A549 (cell line): ENCODE measurements at regions not wholly inside any gene's neighbourhood (a gene's known extent, or its start where the extent isn't known, plus 50 kb on each side); places are given as distances from the start of the nearest gene placed in this dataset.

Source experiments
- ATAC-seq, 2 experiments: fragments of 200-7000 bp in 1 of 2; fragments of >200 bp in 1 of 2; cut with Nextera tagmentation in 1 of 2; cut with Tn5 transposase in 1 of 2; 3 replicates each; pipeline versions ENCODE4 v1.8.0 to v1.9.1; 2018 to 2020; ENCODE audit warnings: mild to moderate bottlenecking in 1 of 2, moderate library complexity in 1 of 2
- CTCF ChIA-PET: fragments of 300-600 bp; sonication (Branson Sonifier 250); formaldehyde crosslinking; extraction: SDS; loops from one replicate; lab custom pipeline; 2021; ENCODE audit warnings: antibody characterized with exemption, inconsistent platforms; lab: Yijun Ruan, JAX
- POLR2A ChIA-PET: fragments of 350-600 bp; formaldehyde crosslinking; extraction: SDS; loops from one replicate; lab custom pipeline; 2021; ENCODE audit warnings: antibody characterized with exemption, inconsistent platforms; lab: Yijun Ruan, JAX
- DNase-seq, 2 experiments: peaks; one replicate each; pipeline versions ENCODE4 v3.0.0 to v3.0.0-alpha.2; 2011 to 2016; ENCODE audit warnings: low read depth in 1 of 2, low spot score in 1 of 2
- FAIRE-seq: peaks from 2 replicates; lab custom pipeline; 2011; peaks lifted over from hg19 to GRCh38; lab: Jason Lieb, UNC
- H3K27ac ChIP-seq, 2 experiments: fragments of >200 bp; sonication (Bioruptor Twin); formaldehyde crosslinking; 3 replicates each; pipeline ENCODE4 v1.5.1; 2016 to 2017
- H3K4me1 ChIP-seq: fragments of >200 bp; sonication (Bioruptor Twin); formaldehyde crosslinking; 3 replicates; pipeline ENCODE4 v1.6.1; 2016
- H3K4me2 ChIP-seq: fragments of >200 bp; sonication (Bioruptor Twin); formaldehyde crosslinking; 3 replicates; pipeline ENCODE4 v1.6.1; 2016
- H3K4me3 ChIP-seq: fragments of >200 bp; sonication (Bioruptor Twin); formaldehyde crosslinking; 3 replicates; pipeline ENCODE4 v1.5.1; 2016
- H3K9me3 ChIP-seq: fragments of >200 bp; sonication (Bioruptor Twin); formaldehyde crosslinking; 3 replicates; pipeline ENCODE4 v1.6.1; 2016
- BHLHE40 ChIP-seq: IDR thresholded peaks from 2 replicates; pipeline ENCODE4 v1.6.1; 2012; ENCODE audit warnings: low read depth, low read length, inconsistent platforms
- CBX2 ChIP-seq: fragments of 200-600 bp; sonication (generic); IDR thresholded peaks from 2 replicates; pipeline ENCODE4 v1.6.1; 2016; ENCODE audit warnings: low read depth, mild to moderate bottlenecking, borderline replicate concordance
- CEBPB ChIP-seq, 2 experiments: fragments of >200 bp in 1 of 2; sonication (Bioruptor Twin) in 1 of 2; formaldehyde crosslinking in 1 of 2; IDR thresholded peaks; 2 replicates each; pipeline ENCODE4 v1.6.1; 2012 to 2016
- CHD2 ChIP-seq: fragments of 150-350 bp; IDR thresholded peaks from 2 replicates; pipeline ENCODE4 v1.6.1; 2014; ENCODE audit warnings: low read length; ENCODE audit not compliant: partially characterized antibody
- CHD4 ChIP-seq: fragments of 200-600 bp; sonication (generic); IDR thresholded peaks from 2 replicates; pipeline ENCODE4 v1.6.1; 2016; ENCODE audit warnings: antibody characterized with exemption, mild to moderate bottlenecking, borderline replicate concordance
- EHF ChIP-seq: fragments of 250-450 bp; sonication (Bioruptor Pico); IDR thresholded peaks from 2 replicates; pipeline ENCODE4 v1.5.0; 2020; ENCODE audit warnings: mild to moderate bottlenecking
- FOSB ChIP-seq: fragments of 250-450 bp; sonication (Bioruptor Pico); IDR thresholded peaks from 2 replicates; pipeline ENCODE4 v1.5.0; 2020; ENCODE audit warnings: mild to moderate bottlenecking, moderate library complexity
- FOSL2 ChIP-seq, 2 experiments: fragments of 450-650 bp in 1 of 2; fragments of >200 bp in 1 of 2; sonication (Bioruptor Twin) in 1 of 2; formaldehyde crosslinking; IDR thresholded peaks; 2 replicates each; pipeline versions ENCODE4 v1.5.0 to v1.6.1; 2016 to 2020; ENCODE audit warnings: mild to moderate bottlenecking in 1 of 2, moderate library complexity in 1 of 2
- FOXS1 ChIP-seq: fragments of 250-450 bp; sonication (Bioruptor Pico); IDR thresholded peaks from 2 replicates; pipeline ENCODE4 v1.5.0; 2020; ENCODE audit warnings: mild to moderate bottlenecking, moderate library complexity
- HDAC2 ChIP-seq: fragments of 200-600 bp; sonication (generic); IDR thresholded peaks from 2 replicates; pipeline ENCODE4 v1.6.1; 2016
- HEYL ChIP-seq: fragments of 250-450 bp; sonication (Bioruptor Pico); IDR thresholded peaks from 2 replicates; pipeline ENCODE4 v1.8.0; 2021; ENCODE audit warnings: mild to moderate bottlenecking, moderate library complexity
- HOXA7 ChIP-seq: fragments of 250-450 bp; sonication (Bioruptor Pico); IDR thresholded peaks from 2 replicates; pipeline ENCODE4 v1.5.0; 2020; ENCODE audit warnings: mild to moderate bottlenecking, moderate library complexity
- HOXB13 ChIP-seq: fragments of 250-450 bp; sonication (Bioruptor Pico); IDR thresholded peaks from 2 replicates; pipeline ENCODE4 v1.5.0; 2020; ENCODE audit warnings: low read depth, mild to moderate bottlenecking, moderate library complexity
- HOXB5 ChIP-seq: fragments of 250-450 bp; sonication (Bioruptor Pico); IDR thresholded peaks from 2 replicates; pipeline ENCODE4 v1.5.0; 2020; ENCODE audit warnings: mild to moderate bottlenecking, moderate library complexity
- KDM1A ChIP-seq: fragments of 200-600 bp; sonication (generic); IDR thresholded peaks from 2 replicates; pipeline ENCODE4 v1.6.1; 2016; ENCODE audit warnings: low read depth, mild to moderate bottlenecking
- MAZ ChIP-seq: fragments of 150-350 bp; IDR thresholded peaks from 2 replicates; pipeline ENCODE4 v1.6.1; 2014; ENCODE audit warnings: antibody characterized with exemption, low read depth, low read length, borderline replicate concordance
- MYC ChIP-seq: IDR thresholded peaks from 2 replicates; pipeline ENCODE4 v1.6.1; 2012; ENCODE audit warnings: mild to moderate bottlenecking, inconsistent platforms, low read length, improper control_type of control experiment, borderline replicate concordance
- NFE2L2 ChIP-seq: fragments of 150-350 bp; conservative IDR thresholded peaks from 2 replicates; pipeline ENCODE4 v1.6.1; 2014; ENCODE audit warnings: low read length
- NPAS2 ChIP-seq: fragments of 250-450 bp; sonication (Bioruptor Pico); IDR thresholded peaks from 2 replicates; pipeline ENCODE4 v1.8.0; 2022; ENCODE audit warnings: mild to moderate bottlenecking, moderate library complexity, borderline replicate concordance
- NR3C1 ChIP-seq: fragments of >200 bp; sonication (Bioruptor Twin); formaldehyde crosslinking; IDR thresholded peaks from 3 replicates; pipeline ENCODE4 v1.6.1; 2017
- PHF8 ChIP-seq: fragments of 200-600 bp; sonication (generic); IDR thresholded peaks from 2 replicates; pipeline ENCODE4 v1.6.1; 2016; ENCODE audit warnings: low read depth, mild to moderate bottlenecking, antibody characterized with exemption, moderate library complexity, borderline replicate concordance
- POLR2A ChIP-seq: IDR thresholded peaks from 2 replicates; pipeline ENCODE4 v1.6.1; 2012; ENCODE audit warnings: mild to moderate bottlenecking, low read length
- RAD21 ChIP-seq, 2 experiments: fragments of >200 bp in 1 of 2; sonication (Bioruptor Twin) in 1 of 2; formaldehyde crosslinking in 1 of 2; IDR thresholded peaks in 1 of 2; conservative IDR thresholded peaks in 1 of 2; 2 replicates in 1 of 2; 3 replicates in 1 of 2; pipeline ENCODE4 v1.6.1; 2012 to 2018; ENCODE audit warnings: inconsistent platforms in 1 of 2
- RARB ChIP-seq: fragments of 250-450 bp; sonication (Bioruptor Pico); IDR thresholded peaks from 2 replicates; pipeline ENCODE4 v1.8.0; 2021; ENCODE audit warnings: mild to moderate bottlenecking, moderate library complexity
- SMC3 ChIP-seq: fragments of >200 bp; sonication (Bioruptor Twin); formaldehyde crosslinking; IDR thresholded peaks from 3 replicates; pipeline ENCODE4 v1.6.1; 2018; ENCODE audit warnings: inconsistent platforms
- SREBF2 ChIP-seq: fragments of 450-650 bp; IDR thresholded peaks from 2 replicates; pipeline ENCODE4 v1.6.1; 2014; ENCODE audit warnings: mild to moderate bottlenecking, moderate library complexity
- ZC3H11A ChIP-seq: fragments of 450-650 bp; IDR thresholded peaks from 2 replicates; pipeline ENCODE4 v1.6.1; 2014; ENCODE audit warnings: antibody characterized with exemption, mild to moderate bottlenecking
- WGBS: methylation state at CpG from one replicate; pipeline ENCODE4 v1.1.6; 2017; ENCODE audit errors: missing lambda C conversion rate; 5-methylcytosine and 5-hydroxymethylcytosine counted together
- TF ChIP-seq, protein P1 (sequence below): fragments of >200 bp; sonication (Bioruptor Twin); formaldehyde crosslinking; IDR thresholded peaks from 2 replicates; pipeline ENCODE4 v1.6.1; 2016
- TF ChIP-seq, protein P2 (sequence below): fragments of >200 bp; sonication (Bioruptor Twin); formaldehyde crosslinking; IDR thresholded peaks from 3 replicates; pipeline ENCODE4 v1.6.1; 2016
- TF ChIP-seq, protein P3 (sequence below): fragments of 250-450 bp; sonication (Bioruptor Pico); IDR thresholded peaks from 2 replicates; pipeline ENCODE4 v1.5.0; 2020; ENCODE audit warnings: low read depth, mild to moderate bottlenecking, moderate library complexity
- TF ChIP-seq, protein P4 (sequence below): fragments of >200 bp; sonication (Bioruptor Twin); formaldehyde crosslinking; IDR thresholded peaks from 3 replicates; pipeline ENCODE4 v1.5.1; 2016

DNA sequence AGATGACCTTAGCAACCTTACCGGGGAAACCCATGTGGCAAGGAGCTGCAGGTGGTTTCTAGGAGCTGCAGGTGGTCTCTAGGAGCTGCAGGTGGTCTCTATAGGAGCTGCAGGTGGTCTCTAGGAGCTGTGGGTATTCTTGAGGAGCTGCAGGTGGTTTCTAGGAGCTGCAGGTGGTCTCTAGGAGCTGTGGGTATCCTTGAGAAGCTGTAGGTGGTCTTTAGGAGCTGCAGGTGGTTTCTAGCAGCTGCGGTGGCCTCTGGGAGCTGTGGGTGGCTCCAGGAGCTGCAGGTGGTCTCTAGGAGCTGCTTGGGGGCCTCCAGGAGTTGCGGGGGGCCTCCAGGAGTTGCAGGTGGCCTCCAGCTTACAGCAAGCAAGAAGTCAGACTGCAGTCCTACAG lies 997.5 kb downstream of the TBC1D22A start:
- Histone ChIP-seq H3K4me1 (no peaks in the 10 kb centered on the region), H3K4me3 (no peak overlapping the region), H3K9me3 (peaks cover 11% of the 10 kb centered on the region; the same call in 2 of the 3 replicates), H3K27ac (no peak overlapping the region), H3K4me2 (no peak overlapping the region)
- no peak for ATAC-seq
- ChIA-PET POLR2A (no interaction called here), CTCF (no interaction called here)
- no peak for DNase-seq
- no peak for FAIRE-seq
- no peak for TF ChIP-seq HOXB5
- TF ChIP-seq NFE2L2 = no peak
- TF ChIP-seq SMC3 = no peak
- no peak for TF ChIP-seq CHD2
- TF ChIP-seq HDAC2 = no peak
- TF ChIP-seq CHD4 = no peak
- TF ChIP-seq MYC = no peak
- TF ChIP-seq SREBF2 = no peak
- TF ChIP-seq NPAS2 (CRISPR knock-in tag) = no peak
- no peak for TF ChIP-seq CEBPB (IDR thresholded peaks at IDR 0.05)
- no peak for TF ChIP-seq MAZ
- TF ChIP-seq FOSB (CRISPR knock-in tag) = no peak
- no peak for TF ChIP-seq RARB (CRISPR knock-in tag)
- no peak for TF ChIP-seq HEYL (CRISPR knock-in tag)
- no peak for TF ChIP-seq EHF
- TF ChIP-seq POLR2A = no peak
- no peak for TF ChIP-seq BHLHE40
- WGBS = no CpG with 5 or more reads among the region's 3 CpGs

DNA sequence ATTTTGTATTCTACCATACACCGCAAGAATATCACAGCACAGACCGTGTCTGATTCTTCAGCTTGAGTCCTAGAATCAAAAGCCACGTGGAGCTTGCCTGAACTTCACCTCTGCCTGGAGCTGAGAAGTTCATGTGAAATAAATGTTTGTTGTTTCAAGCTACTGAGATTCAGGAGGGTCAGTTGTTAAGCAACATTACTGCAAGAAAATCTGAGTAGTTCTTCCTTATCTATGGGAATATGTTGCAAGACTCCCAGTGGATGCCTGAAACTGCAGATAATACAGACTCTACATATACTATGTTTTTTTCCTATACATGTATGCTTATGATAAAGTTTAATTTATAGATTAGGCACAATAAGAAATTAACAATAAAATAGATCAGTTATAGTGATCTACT lies 995.3 kb downstream of the TBC1D22A start:
- WGBS = 4% methylated on average over 3 of the region's 3 CpGs
- ChIA-PET CTCF (no interaction called here), POLR2A (no interaction called here)
- FAIRE-seq (no peak), DNase-seq (no peak), ATAC-seq (no peak)
- Histone ChIP-seq H3K27ac (no peak overlapping the region), H3K4me3 (no peak overlapping the region), H3K9me3 (peaks cover 11% of the 10 kb centered on the region; the same call in 2 of the 3 replicates), H3K4me1 (no peaks in the 10 kb centered on the region), H3K4me2 (no peak overlapping the region)
- no peak for TF ChIP-seq HOXB13 (CRISPR knock-in tag)
- TF ChIP-seq PHF8 = no peak
- no peak for TF ChIP-seq HOXA7 (CRISPR knock-in tag)
- TF ChIP-seq ZC3H11A = no peak
- TF ChIP-seq, protein P1, sequence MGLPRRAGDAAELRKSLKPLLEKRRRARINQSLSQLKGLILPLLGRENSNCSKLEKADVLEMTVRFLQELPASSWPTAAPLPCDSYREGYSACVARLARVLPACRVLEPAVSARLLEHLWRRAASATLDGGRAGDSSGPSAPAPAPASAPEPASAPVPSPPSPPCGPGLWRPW = no peak
- TF ChIP-seq EHF = no peak
- TF ChIP-seq RAD21 (conservative IDR thresholded peaks at IDR 0.05 in 1 of 2, IDR thresholded peaks at IDR 0.05 in 1 of 2) = no peak
- no peak for TF ChIP-seq FOSL2 (IDR thresholded peaks at IDR 0.05)
- TF ChIP-seq FOSL2 (CRISPR knock-in tag; IDR thresholded peaks at IDR 0.05) = no peak
- no peak for TF ChIP-seq KDM1A
- TF ChIP-seq, protein P2, sequence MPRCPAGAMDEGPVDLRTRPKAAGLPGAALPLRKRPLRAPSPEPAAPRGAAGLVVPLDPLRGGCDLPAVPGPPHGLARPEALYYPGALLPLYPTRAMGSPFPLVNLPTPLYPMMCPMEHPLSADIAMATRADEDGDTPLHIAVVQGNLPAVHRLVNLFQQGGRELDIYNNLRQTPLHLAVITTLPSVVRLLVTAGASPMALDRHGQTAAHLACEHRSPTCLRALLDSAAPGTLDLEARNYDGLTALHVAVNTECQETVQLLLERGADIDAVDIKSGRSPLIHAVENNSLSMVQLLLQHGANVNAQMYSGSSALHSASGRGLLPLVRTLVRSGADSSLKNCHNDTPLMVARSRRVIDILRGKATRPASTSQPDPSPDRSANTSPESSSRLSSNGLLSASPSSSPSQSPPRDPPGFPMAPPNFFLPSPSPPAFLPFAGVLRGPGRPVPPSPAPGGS = no peak
- TF ChIP-seq CBX2 = no peak
- TF ChIP-seq POLR2A = no peak
- TF ChIP-seq FOXS1 (CRISPR knock-in tag) = no peak
- no peak for TF ChIP-seq CEBPB (IDR thresholded peaks at IDR 0.05)
- no peak for TF ChIP-seq CHD2
- no peak for TF ChIP-seq NR3C1
- TF ChIP-seq, protein P3, sequence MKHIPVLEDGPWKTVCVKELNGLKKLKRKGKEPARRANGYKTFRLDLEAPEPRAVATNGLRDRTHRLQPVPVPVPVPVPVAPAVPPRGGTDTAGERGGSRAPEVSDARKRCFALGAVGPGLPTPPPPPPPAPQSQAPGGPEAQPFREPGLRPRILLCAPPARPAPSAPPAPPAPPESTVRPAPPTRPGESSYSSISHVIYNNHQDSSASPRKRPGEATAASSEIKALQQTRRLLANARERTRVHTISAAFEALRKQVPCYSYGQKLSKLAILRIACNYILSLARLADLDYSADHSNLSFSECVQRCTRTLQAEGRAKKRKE (CRISPR knock-in tag) = no peak
- TF ChIP-seq, protein P4, sequence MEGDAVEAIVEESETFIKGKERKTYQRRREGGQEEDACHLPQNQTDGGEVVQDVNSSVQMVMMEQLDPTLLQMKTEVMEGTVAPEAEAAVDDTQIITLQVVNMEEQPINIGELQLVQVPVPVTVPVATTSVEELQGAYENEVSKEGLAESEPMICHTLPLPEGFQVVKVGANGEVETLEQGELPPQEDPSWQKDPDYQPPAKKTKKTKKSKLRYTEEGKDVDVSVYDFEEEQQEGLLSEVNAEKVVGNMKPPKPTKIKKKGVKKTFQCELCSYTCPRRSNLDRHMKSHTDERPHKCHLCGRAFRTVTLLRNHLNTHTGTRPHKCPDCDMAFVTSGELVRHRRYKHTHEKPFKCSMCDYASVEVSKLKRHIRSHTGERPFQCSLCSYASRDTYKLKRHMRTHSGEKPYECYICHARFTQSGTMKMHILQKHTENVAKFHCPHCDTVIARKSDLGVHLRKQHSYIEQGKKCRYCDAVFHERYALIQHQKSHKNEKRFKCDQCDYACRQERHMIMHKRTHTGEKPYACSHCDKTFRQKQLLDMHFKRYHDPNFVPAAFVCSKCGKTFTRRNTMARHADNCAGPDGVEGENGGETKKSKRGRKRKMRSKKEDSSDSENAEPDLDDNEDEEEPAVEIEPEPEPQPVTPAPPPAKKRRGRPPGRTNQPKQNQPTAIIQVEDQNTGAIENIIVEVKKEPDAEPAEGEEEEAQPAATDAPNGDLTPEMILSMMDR = no peak
